GM18861 (cell line): ENCODE measurements at regions not wholly inside any gene's neighbourhood (a gene's known extent, or its start where the extent isn't known, plus 50 kb on each side); places are given as distances from the start of the nearest gene placed in this dataset.
A peak's percentile ranks its signal among the peaks of the same experiment; 100 is the strongest.

Source experiments
- ATAC-seq: cut with Tn5 transposase; IDR thresholded peaks from one replicate; pipeline ENCODE4 v1.9.1; 2021; ENCODE audit not compliant: unreplicated experiment

GRCh38 chr7:118563311-118563710, 338.8 kb downstream of the ANKRD7 start:
- ATAC-seq = no peak

GRCh38 chr7:118572604-118573003, 348.1 kb downstream of the ANKRD7 start:
- no peak for ATAC-seq

- no peak for ATAC-seq
Measured at GRCh38 chr7:118573085-118573484, 348.6 kb downstream of the ANKRD7 start.

- no peak for ATAC-seq
Measured at GRCh38 chr7:118575393-118575948, 351.0 kb downstream of the ANKRD7 start.

GRCh38 chr7:118580743-118581382, 356.4 kb downstream of the ANKRD7 start:
- ATAC-seq = no peak

GRCh38 chr7:118583641-118584040, 359.1 kb downstream of the ANKRD7 start:
- ATAC-seq = no peak

GRCh38 chr7:118586248-118586647, 361.7 kb downstream of the ANKRD7 start:
- no peak for ATAC-seq

- peak; percentile 81 for ATAC-seq
Measured at GRCh38 chr7:118590107-118590506, 365.6 kb downstream of the ANKRD7 start.

- ATAC-seq = no peak
Measured at GRCh38 chr7:118602090-118602489, 377.6 kb downstream of the ANKRD7 start.

GRCh38 chr7:118606602-118607001, 382.1 kb downstream of the ANKRD7 start:
- no peak for ATAC-seq

GRCh38 chr7:118609207-118609606, 384.7 kb downstream of the ANKRD7 start:
- no peak for ATAC-seq

- ATAC-seq = no peak
Measured at GRCh38 chr7:118615681-118616080, 391.2 kb downstream of the ANKRD7 start.

- no peak for ATAC-seq
Measured at GRCh38 chr7:118621810-118622360, 397.4 kb downstream of the ANKRD7 start.

GRCh38 chr7:118626739-118627138, 402.2 kb downstream of the ANKRD7 start:
- no peak for ATAC-seq

GRCh38 chr7:118627467-118627866, 403.0 kb downstream of the ANKRD7 start:
- no peak for ATAC-seq

GRCh38 chr7:118629898-118630438, 405.5 kb downstream of the ANKRD7 start:
- ATAC-seq = no peak

- no peak for ATAC-seq
Measured at GRCh38 chr7:118642396-118642795, 417.9 kb downstream of the ANKRD7 start.

GRCh38 chr7:118644346-118644745, 419.8 kb downstream of the ANKRD7 start:
- ATAC-seq = no peak

- ATAC-seq = no peak
Measured at GRCh38 chr7:118648002-118648401, 423.5 kb downstream of the ANKRD7 start.

- peak; percentile 73 for ATAC-seq
Measured at GRCh38 chr7:118657391-118658005, 433.0 kb downstream of the ANKRD7 start.

GRCh38 chr7:118662266-118662665, 437.8 kb downstream of the ANKRD7 start:
- no peak for ATAC-seq

GRCh38 chr7:118664498-118664897, 440.0 kb downstream of the ANKRD7 start:
- no peak for ATAC-seq
